GM23338 (cell line): ENCODE measurements at regions not wholly inside any gene's neighbourhood (a gene's known extent, or its start where the extent isn't known, plus 50 kb on each side); places are given as distances from the start of the nearest gene placed in this dataset.

Experiments used
- ATAC-seq: fragments of 200-7000 bp; cut with Tn5 transposase; 3 replicates; pipeline ENCODE4 v1.9.1; 2020
- DNase-seq: peaks from one replicate; pipeline ENCODE4 v3.0.0-alpha.2; 2015; ENCODE audit warnings: low spot score
- H2AFZ ChIP-seq: fragments of 200-600 bp; sonication (generic); 2 replicates; pipeline ENCODE4 v1.8.0; 2016; ENCODE audit warnings: antibody characterized with exemption, mild to moderate bottlenecking, moderate library complexity
- H3F3A ChIP-seq: fragments of 200-600 bp; sonication (generic); replicated peaks from 2 replicates; pipeline ENCODE4 v1.8.0; 2017; ENCODE audit warnings: antibody characterized with exemption, mixed run types, low read depth
- H3K27ac ChIP-seq: fragments of 200-600 bp; sonication (generic); 2 replicates; pipeline ENCODE4 v1.6.1; 2016; ENCODE audit warnings: low read depth
- H3K27me3 ChIP-seq: fragments of 200-600 bp; sonication (generic); 2 replicates; pipeline ENCODE4 v1.8.0; 2016; ENCODE audit warnings: mild to moderate bottlenecking, mixed run types, moderate library complexity; ENCODE audit not compliant: insufficient read depth
- H3K36me3 ChIP-seq: fragments of 200-600 bp; sonication (generic); 2 replicates; pipeline ENCODE4 v1.8.0; 2016; ENCODE audit warnings: mild to moderate bottlenecking; ENCODE audit not compliant: insufficient read depth
- H3K4me1 ChIP-seq: fragments of 200-600 bp; sonication (generic); 2 replicates; pipeline ENCODE4 v1.8.0; 2016; ENCODE audit warnings: mild to moderate bottlenecking, moderate library complexity; ENCODE audit not compliant: insufficient read depth
- H3K4me2 ChIP-seq: fragments of 200-600 bp; sonication (generic); 2 replicates; pipeline ENCODE4 v1.7.1; 2017; ENCODE audit warnings: mixed run types
- H3K4me3 ChIP-seq: fragments of 200-600 bp; sonication (generic); 2 replicates; pipeline ENCODE4 v1.6.1; 2016; ENCODE audit warnings: mixed run types
- H3K79me2 ChIP-seq: fragments of 200-600 bp; sonication (generic); replicated peaks from 2 replicates; pipeline ENCODE4 v1.8.0; 2017; ENCODE audit warnings: mild to moderate bottlenecking; ENCODE audit not compliant: insufficient read depth
- H3K9me2 ChIP-seq: fragments of 200-600 bp; sonication (generic); 2 replicates; pipeline ENCODE4 v1.8.0; 2017; ENCODE audit not compliant: insufficient read depth
- H4K20me1 ChIP-seq: fragments of 200-600 bp; sonication (generic); replicated peaks from 2 replicates; pipeline ENCODE4 v1.8.0; 2017; ENCODE audit warnings: mild to moderate bottlenecking; ENCODE audit not compliant: insufficient read depth
- H3K27ac Mint-ChIP-seq: 2 replicates; pipeline ENCODE4 v1.8.0; 2020; ENCODE audit warnings: inconsistent platforms, mild to moderate bottlenecking, moderate library complexity, mixed read lengths
- H3K27me3 Mint-ChIP-seq: 3 replicates; pipeline ENCODE4 v1.8.0; 2022; ENCODE audit warnings: low read depth, mild to moderate bottlenecking, moderate library complexity, mixed read lengths, inconsistent platforms; ENCODE audit not compliant: insufficient read depth, poor library complexity
- H3K36me3 Mint-ChIP-seq: 3 replicates; pipeline ENCODE4 v1.8.0; 2021; ENCODE audit warnings: low read depth, mild to moderate bottlenecking, inconsistent platforms, moderate library complexity, mixed read lengths
- H3K4me1 Mint-ChIP-seq: 3 replicates; pipeline ENCODE4 v1.8.0; 2020; ENCODE audit warnings: mild to moderate bottlenecking, inconsistent platforms, mixed read lengths
- H3K4me3 Mint-ChIP-seq: 3 replicates; pipeline ENCODE4 v1.8.0; 2021; ENCODE audit warnings: moderate library complexity, mild to moderate bottlenecking, inconsistent platforms, mixed read lengths
- H3K9me3 Mint-ChIP-seq: 3 replicates; pipeline ENCODE4 v1.8.0; 2020; ENCODE audit warnings: moderate library complexity, mild to moderate bottlenecking, inconsistent platforms, mixed read lengths
- CREB1 ChIP-seq: fragments of 250-450 bp; sonication (Bioruptor Pico); IDR thresholded peaks from 2 replicates; pipeline ENCODE4 v1.5.0; 2020; ENCODE audit warnings: low read depth, mild to moderate bottlenecking, moderate library complexity
- EZH2 ChIP-seq: fragments of 200-600 bp; sonication (generic); IDR thresholded peaks from one replicate; pipeline ENCODE4 v1.8.0; 2017; ENCODE audit warnings: antibody characterized with exemption, mild to moderate bottlenecking, low read depth; ENCODE audit not compliant: unreplicated experiment
- EZH2phosphoT487 ChIP-seq: fragments of 200-600 bp; sonication (generic); IDR thresholded peaks from one replicate; pipeline ENCODE4 v1.8.1; 2018; ENCODE audit warnings: antibody characterized with exemption; ENCODE audit not compliant: unreplicated experiment
- JUNB ChIP-seq: IDR thresholded peaks from one replicate; pipeline ENCODE4 v1.6.1; 2016; ENCODE audit warnings: antibody characterized with exemption; ENCODE audit not compliant: unreplicated experiment
- NANOG ChIP-seq: IDR thresholded peaks from 2 replicates; pipeline ENCODE4 v1.6.1; 2016; ENCODE audit warnings: antibody characterized with exemption, borderline replicate concordance
- POLR2AphosphoS5 ChIP-seq: IDR thresholded peaks from 2 replicates; pipeline ENCODE4 v1.6.1; 2016; ENCODE audit warnings: antibody characterized with exemption, low read depth
- STAT1 ChIP-seq: IDR thresholded peaks from one replicate; pipeline ENCODE4 v1.6.1; 2016; ENCODE audit warnings: antibody characterized with exemption; ENCODE audit not compliant: unreplicated experiment
- ZNF114 ChIP-seq: fragments of 250-450 bp; sonication (Bioruptor Pico); IDR thresholded peaks from 2 replicates; pipeline ENCODE4 v1.5.0; 2020; ENCODE audit warnings: mild to moderate bottlenecking, moderate library complexity
- ZNF331 ChIP-seq: fragments of 250-450 bp; sonication (Bioruptor Pico); IDR thresholded peaks from 2 replicates; pipeline ENCODE4 v1.5.0; 2020; ENCODE audit warnings: low read depth, mild to moderate bottlenecking, moderate library complexity
- TF ChIP-seq, protein P1 (sequence below), 2 experiments: fragments of 200-600 bp in 1 of 2; sonication (generic) in 1 of 2; conservative IDR thresholded peaks; 2 replicates each; pipeline versions ENCODE4 v1.5.1 to v1.6.1; 2016 to 2017; ENCODE audit warnings: antibody characterized with exemption in 2 of 2, low read depth in 2 of 2, mild to moderate bottlenecking in 2 of 2, moderate library complexity in 1 of 2
- TF ChIP-seq, protein P2 (sequence below): IDR thresholded peaks from one replicate; pipeline ENCODE4 v1.6.1; 2018; ENCODE audit warnings: antibody characterized with exemption; ENCODE audit not compliant: unreplicated experiment

DNA sequence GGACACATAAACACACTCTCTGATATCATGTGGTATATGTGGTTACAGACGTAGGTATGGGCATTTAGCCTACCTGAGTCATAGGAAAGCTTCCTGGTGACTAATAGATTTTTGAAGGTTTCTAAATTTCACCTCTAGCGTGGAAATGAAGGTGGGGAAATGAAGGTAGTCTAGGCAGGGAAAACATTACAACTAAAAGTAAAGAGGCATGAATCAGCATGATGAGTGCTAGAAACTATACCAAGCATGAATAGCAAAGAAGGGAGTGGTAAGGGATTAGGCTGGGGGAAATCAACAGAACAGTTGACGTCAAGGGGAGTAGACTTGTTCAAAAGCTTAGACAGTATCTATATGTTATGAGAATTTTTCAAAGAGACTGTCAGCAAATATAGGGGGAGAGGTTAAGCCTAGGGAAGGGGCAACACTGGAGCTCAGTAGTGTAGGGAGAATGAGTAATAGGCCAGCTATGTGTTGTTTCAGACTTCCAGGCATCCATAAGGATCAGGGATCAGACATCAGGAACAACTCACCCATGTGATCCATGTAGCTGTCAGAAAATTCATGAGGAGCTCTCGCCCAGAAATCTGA, 279.3 kb upstream of the DIPK2B start (continued):
- no peak for TF ChIP-seq NANOG
- no peak for TF ChIP-seq JUNB
- TF ChIP-seq, protein P1, sequence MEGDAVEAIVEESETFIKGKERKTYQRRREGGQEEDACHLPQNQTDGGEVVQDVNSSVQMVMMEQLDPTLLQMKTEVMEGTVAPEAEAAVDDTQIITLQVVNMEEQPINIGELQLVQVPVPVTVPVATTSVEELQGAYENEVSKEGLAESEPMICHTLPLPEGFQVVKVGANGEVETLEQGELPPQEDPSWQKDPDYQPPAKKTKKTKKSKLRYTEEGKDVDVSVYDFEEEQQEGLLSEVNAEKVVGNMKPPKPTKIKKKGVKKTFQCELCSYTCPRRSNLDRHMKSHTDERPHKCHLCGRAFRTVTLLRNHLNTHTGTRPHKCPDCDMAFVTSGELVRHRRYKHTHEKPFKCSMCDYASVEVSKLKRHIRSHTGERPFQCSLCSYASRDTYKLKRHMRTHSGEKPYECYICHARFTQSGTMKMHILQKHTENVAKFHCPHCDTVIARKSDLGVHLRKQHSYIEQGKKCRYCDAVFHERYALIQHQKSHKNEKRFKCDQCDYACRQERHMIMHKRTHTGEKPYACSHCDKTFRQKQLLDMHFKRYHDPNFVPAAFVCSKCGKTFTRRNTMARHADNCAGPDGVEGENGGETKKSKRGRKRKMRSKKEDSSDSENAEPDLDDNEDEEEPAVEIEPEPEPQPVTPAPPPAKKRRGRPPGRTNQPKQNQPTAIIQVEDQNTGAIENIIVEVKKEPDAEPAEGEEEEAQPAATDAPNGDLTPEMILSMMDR (conservative IDR thresholded peaks at IDR 0.05; ENCODE audit: low read depth in 2 of 2) = no peak
- TF ChIP-seq, protein P2, sequence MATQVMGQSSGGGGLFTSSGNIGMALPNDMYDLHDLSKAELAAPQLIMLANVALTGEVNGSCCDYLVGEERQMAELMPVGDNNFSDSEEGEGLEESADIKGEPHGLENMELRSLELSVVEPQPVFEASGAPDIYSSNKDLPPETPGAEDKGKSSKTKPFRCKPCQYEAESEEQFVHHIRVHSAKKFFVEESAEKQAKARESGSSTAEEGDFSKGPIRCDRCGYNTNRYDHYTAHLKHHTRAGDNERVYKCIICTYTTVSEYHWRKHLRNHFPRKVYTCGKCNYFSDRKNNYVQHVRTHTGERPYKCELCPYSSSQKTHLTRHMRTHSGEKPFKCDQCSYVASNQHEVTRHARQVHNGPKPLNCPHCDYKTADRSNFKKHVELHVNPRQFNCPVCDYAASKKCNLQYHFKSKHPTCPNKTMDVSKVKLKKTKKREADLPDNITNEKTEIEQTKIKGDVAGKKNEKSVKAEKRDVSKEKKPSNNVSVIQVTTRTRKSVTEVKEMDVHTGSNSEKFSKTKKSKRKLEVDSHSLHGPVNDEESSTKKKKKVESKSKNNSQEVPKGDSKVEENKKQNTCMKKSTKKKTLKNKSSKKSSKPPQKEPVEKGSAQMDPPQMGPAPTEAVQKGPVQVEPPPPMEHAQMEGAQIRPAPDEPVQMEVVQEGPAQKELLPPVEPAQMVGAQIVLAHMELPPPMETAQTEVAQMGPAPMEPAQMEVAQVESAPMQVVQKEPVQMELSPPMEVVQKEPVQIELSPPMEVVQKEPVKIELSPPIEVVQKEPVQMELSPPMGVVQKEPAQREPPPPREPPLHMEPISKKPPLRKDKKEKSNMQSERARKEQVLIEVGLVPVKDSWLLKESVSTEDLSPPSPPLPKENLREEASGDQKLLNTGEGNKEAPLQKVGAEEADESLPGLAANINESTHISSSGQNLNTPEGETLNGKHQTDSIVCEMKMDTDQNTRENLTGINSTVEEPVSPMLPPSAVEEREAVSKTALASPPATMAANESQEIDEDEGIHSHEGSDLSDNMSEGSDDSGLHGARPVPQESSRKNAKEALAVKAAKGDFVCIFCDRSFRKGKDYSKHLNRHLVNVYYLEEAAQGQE = no peak
- TF ChIP-seq ZNF114 (CRISPR knock-in tag) = no peak
- no peak for TF ChIP-seq POLR2AphosphoS5
- no peak for TF ChIP-seq STAT1
- TF ChIP-seq EZH2phosphoT487 = no peak
- no peak for TF ChIP-seq EZH2
- no peak for TF ChIP-seq CREB1

DNA sequence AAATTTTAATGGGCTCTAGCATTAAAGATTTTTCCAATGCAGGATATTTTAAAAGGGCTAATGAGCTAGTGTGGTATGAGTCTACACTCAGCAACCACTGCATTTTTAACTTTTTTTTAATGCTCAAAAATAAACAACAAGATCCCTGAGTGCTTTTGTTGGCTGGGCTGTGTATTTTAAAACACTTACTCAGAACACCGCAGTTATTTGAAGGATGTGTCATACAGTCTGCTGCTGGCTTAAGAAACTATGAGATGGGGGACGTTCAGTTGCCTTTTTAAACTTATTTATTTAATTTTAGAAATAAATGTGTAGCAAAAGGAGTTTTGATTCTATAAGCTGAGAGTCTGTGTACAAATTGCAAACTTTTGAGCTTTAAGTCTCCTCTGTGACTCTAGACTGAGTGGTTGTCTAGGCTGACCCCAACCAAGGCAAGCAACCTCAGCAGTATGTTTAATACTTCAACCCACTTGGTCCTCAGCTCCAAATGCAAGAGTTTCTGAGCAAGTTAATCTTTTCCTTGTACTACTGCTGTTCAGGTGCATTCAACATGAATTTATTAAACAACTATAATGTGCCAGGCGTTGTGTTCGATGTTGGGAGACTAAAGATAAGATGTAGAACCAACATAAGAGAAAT, 278.6 kb upstream of the DIPK2B start:
- Mint-ChIP-seq H3K4me3 (no peak overlapping the region), H3K4me1 (no peaks in the 10 kb centered on the region), H3K27me3 (no peaks in the 10 kb centered on the region), H3K36me3 (no peaks in the 10 kb centered on the region), H3K27ac (no peak overlapping the region), H3K9me3 (no peaks in the 10 kb centered on the region)
- Histone ChIP-seq H3K4me1 (no peaks in the 10 kb centered on the region), H3K4me3 (no peak overlapping the region), H3K27me3 (no peaks in the 10 kb centered on the region), H2AFZ (no peak overlapping the region), H3F3A (no peaks in the 10 kb centered on the region), H3K9me2 (no peaks in the 10 kb centered on the region), H3K27ac (no peak overlapping the region), H4K20me1 (no peaks in the 10 kb centered on the region), H3K79me2 (no peaks in the 10 kb centered on the region), H3K36me3 (no peaks in the 10 kb centered on the region), H3K4me2 (no peak overlapping the region)
- DNase-seq = no peak
- no peak for ATAC-seq
- TF ChIP-seq ZNF114 (CRISPR knock-in tag) = no peak
- no peak for TF ChIP-seq ZNF331 (CRISPR knock-in tag)
- no peak for TF ChIP-seq CREB1
- TF ChIP-seq, protein P1 (conservative IDR thresholded peaks at IDR 0.05; ENCODE audit: low read depth in 2 of 2) = no peak
- TF ChIP-seq STAT1 = no peak
